ENCODE measurements at regions not wholly inside any gene's neighbourhood (a gene's known extent, or its start where the extent isn't known, plus 50 kb on each side); places are given as distances from the start of the nearest gene placed in this dataset.

DNA sequence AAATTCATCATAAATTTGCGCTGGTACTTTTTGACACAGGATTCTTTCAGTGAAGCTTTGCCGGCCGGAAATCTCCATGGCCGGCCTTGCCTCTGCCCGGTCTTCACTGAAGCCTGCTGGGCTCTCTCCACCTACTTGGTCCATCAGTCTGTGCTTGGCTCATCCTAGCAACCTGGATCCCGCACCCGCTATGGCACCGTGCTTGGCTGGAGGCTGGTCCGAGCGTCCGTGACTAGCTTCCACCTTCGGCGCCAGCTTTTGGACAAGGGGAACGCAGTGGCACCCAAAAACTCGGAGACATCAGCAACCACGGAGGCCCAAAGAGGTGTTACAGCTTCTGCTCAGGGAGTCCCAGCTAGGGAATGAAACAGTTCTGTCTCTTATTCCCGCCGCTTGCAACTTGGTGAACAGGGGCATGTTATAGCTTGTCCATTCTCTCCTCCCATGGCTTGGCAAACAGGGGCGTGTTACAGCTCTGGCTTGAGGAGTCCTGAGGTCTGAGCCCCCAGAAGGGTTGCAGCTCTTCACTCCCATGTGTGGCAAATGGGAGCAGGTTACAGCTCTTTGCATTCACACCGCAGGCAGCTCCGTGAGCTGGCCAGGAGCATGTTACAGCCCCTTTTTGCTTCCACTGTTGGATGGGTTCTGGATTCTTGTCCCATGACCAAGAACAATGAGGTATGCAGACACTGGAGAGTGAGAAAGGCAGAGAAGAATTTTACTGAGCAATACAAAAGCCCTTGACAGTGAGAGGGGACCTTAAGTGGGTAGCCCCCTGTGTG, 204.2 kb downstream of the DIPK2A start:
- TF ChIP-seq ZBTB7A (IDR thresholded peaks at IDR 0.05; ENCODE audit: low read depth) (no peak), YY1 (IDR thresholded peaks at IDR 0.05; ENCODE audit: low read depth) (no peak), EGR1 (IDR thresholded peaks at IDR 0.05) (no peak), EP300 (IDR thresholded peaks at IDR 0.05; ENCODE audit: borderline replicate concordance) (no peak)

- no peak for TF ChIP-seq TAF1 (IDR thresholded peaks at IDR 0.05; ENCODE audit: low read depth)
- TF ChIP-seq, protein P1, sequence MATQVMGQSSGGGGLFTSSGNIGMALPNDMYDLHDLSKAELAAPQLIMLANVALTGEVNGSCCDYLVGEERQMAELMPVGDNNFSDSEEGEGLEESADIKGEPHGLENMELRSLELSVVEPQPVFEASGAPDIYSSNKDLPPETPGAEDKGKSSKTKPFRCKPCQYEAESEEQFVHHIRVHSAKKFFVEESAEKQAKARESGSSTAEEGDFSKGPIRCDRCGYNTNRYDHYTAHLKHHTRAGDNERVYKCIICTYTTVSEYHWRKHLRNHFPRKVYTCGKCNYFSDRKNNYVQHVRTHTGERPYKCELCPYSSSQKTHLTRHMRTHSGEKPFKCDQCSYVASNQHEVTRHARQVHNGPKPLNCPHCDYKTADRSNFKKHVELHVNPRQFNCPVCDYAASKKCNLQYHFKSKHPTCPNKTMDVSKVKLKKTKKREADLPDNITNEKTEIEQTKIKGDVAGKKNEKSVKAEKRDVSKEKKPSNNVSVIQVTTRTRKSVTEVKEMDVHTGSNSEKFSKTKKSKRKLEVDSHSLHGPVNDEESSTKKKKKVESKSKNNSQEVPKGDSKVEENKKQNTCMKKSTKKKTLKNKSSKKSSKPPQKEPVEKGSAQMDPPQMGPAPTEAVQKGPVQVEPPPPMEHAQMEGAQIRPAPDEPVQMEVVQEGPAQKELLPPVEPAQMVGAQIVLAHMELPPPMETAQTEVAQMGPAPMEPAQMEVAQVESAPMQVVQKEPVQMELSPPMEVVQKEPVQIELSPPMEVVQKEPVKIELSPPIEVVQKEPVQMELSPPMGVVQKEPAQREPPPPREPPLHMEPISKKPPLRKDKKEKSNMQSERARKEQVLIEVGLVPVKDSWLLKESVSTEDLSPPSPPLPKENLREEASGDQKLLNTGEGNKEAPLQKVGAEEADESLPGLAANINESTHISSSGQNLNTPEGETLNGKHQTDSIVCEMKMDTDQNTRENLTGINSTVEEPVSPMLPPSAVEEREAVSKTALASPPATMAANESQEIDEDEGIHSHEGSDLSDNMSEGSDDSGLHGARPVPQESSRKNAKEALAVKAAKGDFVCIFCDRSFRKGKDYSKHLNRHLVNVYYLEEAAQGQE (IDR thresholded peaks at IDR 0.05; ENCODE audit: low read depth) = no peak
- no peak for TF ChIP-seq NFIC (IDR thresholded peaks at IDR 0.05)
- no peak for TF ChIP-seq TCF12 (IDR thresholded peaks at IDR 0.05; ENCODE audit: low read depth)
- TF ChIP-seq, protein P2, sequence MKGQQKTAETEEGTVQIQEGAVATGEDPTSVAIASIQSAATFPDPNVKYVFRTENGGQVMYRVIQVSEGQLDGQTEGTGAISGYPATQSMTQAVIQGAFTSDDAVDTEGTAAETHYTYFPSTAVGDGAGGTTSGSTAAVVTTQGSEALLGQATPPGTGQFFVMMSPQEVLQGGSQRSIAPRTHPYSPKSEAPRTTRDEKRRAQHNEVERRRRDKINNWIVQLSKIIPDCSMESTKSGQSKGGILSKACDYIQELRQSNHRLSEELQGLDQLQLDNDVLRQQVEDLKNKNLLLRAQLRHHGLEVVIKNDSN (IDR thresholded peaks at IDR 0.05) = no peak
- TF ChIP-seq MAX (IDR thresholded peaks at IDR 0.05) = no peak
- no peak for TF ChIP-seq CREB1 (IDR thresholded peaks at IDR 0.05; ENCODE audit: low read depth)
- no peak for TF ChIP-seq TEAD4 (IDR thresholded peaks at IDR 0.05)
- no peak for TF ChIP-seq ZBTB7A (IDR thresholded peaks at IDR 0.05; ENCODE audit: low read depth)
- no peak for TF ChIP-seq EGR1 (IDR thresholded peaks at IDR 0.05)
- TF ChIP-seq EP300 (IDR thresholded peaks at IDR 0.05; ENCODE audit: borderline replicate concordance) = no peak
- TF ChIP-seq YY1 (IDR thresholded peaks at IDR 0.05; ENCODE audit: low read depth) = no peak
- TF ChIP-seq CEBPB (IDR thresholded peaks at IDR 0.05) = no peak
- no peak for TF ChIP-seq RAD21 (IDR thresholded peaks at IDR 0.05; ENCODE audit: low read depth)
- no peak for TF ChIP-seq FOXM1 (IDR thresholded peaks at IDR 0.05; ENCODE audit: borderline replicate concordance, low read depth)
These were observed 206.0 kb downstream of the DIPK2A start for GRCh38 chr3:144177649-144178048.

DNA sequence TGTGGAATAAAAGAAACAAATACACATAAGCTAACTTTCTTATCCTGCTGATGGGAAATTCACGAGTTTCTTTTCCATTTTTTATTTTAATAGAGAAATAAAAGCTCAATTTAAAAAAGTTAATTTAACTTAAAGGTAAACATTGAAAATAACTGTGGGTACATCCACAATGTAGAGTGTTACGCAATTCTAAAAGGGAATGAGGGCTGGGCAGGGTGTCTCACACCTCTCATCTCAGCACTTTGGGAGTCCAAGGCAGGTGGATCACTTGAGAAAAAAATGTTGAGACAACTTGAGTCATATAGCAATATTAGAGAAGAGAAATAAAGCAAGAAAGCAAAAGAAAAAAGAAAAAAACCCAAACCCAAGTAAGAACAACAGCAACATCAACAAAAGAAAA, 207.0 kb downstream of the DIPK2A start:
- TF ChIP-seq EGR1 (IDR thresholded peaks at IDR 0.05) (no peak), YY1 (IDR thresholded peaks at IDR 0.05; ENCODE audit: low read depth) (no peak), FOXM1 (IDR thresholded peaks at IDR 0.05; ENCODE audit: borderline replicate concordance, low read depth) (no peak), CEBPB (IDR thresholded peaks at IDR 0.05) (peak; percentile 53; the same call in 1 of the 2 replicates), CREB1 (IDR thresholded peaks at IDR 0.05; ENCODE audit: low read depth) (no peak), ZBTB7A (IDR thresholded peaks at IDR 0.05; ENCODE audit: low read depth) (no peak), NFIC (IDR thresholded peaks at IDR 0.05) (no peak)
- TF ChIP-seq, protein P1 (IDR thresholded peaks at IDR 0.05; ENCODE audit: low read depth) = no peak

GRCh38 chr3:144181062-144181461, 209.4 kb downstream of the DIPK2A start:
- TF ChIP-seq YY1 (IDR thresholded peaks at IDR 0.05; ENCODE audit: low read depth) (no peak), TEAD4 (IDR thresholded peaks at IDR 0.05) (no peak), NFIC (IDR thresholded peaks at IDR 0.05) (no peak)

- no peak for TF ChIP-seq NFIC (IDR thresholded peaks at IDR 0.05)
- TF ChIP-seq RAD21 (IDR thresholded peaks at IDR 0.05; ENCODE audit: low read depth) = no peak
- no peak for TF ChIP-seq MAX (IDR thresholded peaks at IDR 0.05)
- TF ChIP-seq, protein P1 (IDR thresholded peaks at IDR 0.05; ENCODE audit: low read depth) = no peak
- no peak for TF ChIP-seq TCF12 (IDR thresholded peaks at IDR 0.05; ENCODE audit: low read depth)
- TF ChIP-seq TEAD4 (IDR thresholded peaks at IDR 0.05) = no peak
- TF ChIP-seq TAF1 (IDR thresholded peaks at IDR 0.05; ENCODE audit: low read depth) = no peak
- TF ChIP-seq CEBPB (IDR thresholded peaks at IDR 0.05) = no peak
These were observed 210.9 kb downstream of the DIPK2A start for GRCh38 chr3:144182501-144182900.
